Loucy (cell line): ENCODE measurements at regions not wholly inside any gene's neighbourhood (a gene's known extent, or its start where the extent isn't known, plus 50 kb on each side); places are given as distances from the start of the nearest gene placed in this dataset.

Experiments used
- H2AFZ ChIP-seq: fragments of 200-600 bp; sonication (generic); 2 replicates; pipeline ENCODE4 v1.6.0; 2016; ENCODE audit warnings: antibody characterized with exemption, mild to moderate bottlenecking, low read length, moderate library complexity
- H3F3A ChIP-seq: fragments of 200-600 bp; 2 replicates; pipeline ENCODE4 v1.6.0; 2016; ENCODE audit warnings: antibody characterized with exemption, low read depth, mild to moderate bottlenecking
- H3K27me3 ChIP-seq: fragments of 200-600 bp; sonication (generic); 2 replicates; pipeline ENCODE4 v1.6.1; 2014; ENCODE audit warnings: low read length, mild to moderate bottlenecking; ENCODE audit not compliant: insufficient read depth, poor library complexity, severe bottlenecking
- H3K36me3 ChIP-seq: fragments of 200-600 bp; sonication (generic); 2 replicates; pipeline ENCODE4 v1.6.1; 2016; ENCODE audit warnings: low read length; ENCODE audit not compliant: insufficient read depth
- H3K4me1 ChIP-seq: fragments of 200-600 bp; sonication (generic); 2 replicates; pipeline ENCODE4 v1.5.1; 2014; ENCODE audit warnings: low read length, mild to moderate bottlenecking; ENCODE audit not compliant: insufficient read depth, poor library complexity, severe bottlenecking
- H3K4me2 ChIP-seq: fragments of 200-600 bp; sonication (generic); 2 replicates; pipeline ENCODE4 v1.6.0; 2014; ENCODE audit warnings: antibody characterized with exemption, low read length, low read depth, mild to moderate bottlenecking; ENCODE audit not compliant: poor library complexity, severe bottlenecking
- H3K4me3 ChIP-seq: fragments of 200-600 bp; sonication (generic); 2 replicates; pipeline ENCODE4 v1.5.1; 2014; ENCODE audit warnings: low read length, mild to moderate bottlenecking, mixed read lengths; ENCODE audit not compliant: poor library complexity, severe bottlenecking
- H3K79me2 ChIP-seq: fragments of 200-600 bp; sonication (generic); 2 replicates; pipeline ENCODE4 v1.6.1; 2014; ENCODE audit warnings: low read length; ENCODE audit not compliant: insufficient read depth
- H3K9ac ChIP-seq: fragments of 200-600 bp; sonication (generic); 2 replicates; pipeline ENCODE4 v1.6.0; 2014; ENCODE audit warnings: mild to moderate bottlenecking, low read depth, low read length, moderate library complexity; ENCODE audit not compliant: poor library complexity, severe bottlenecking
- H3K9me2 ChIP-seq: fragments of 200-600 bp; sonication (generic); replicated peaks from 2 replicates; pipeline ENCODE4 v1.6.1; 2016; ENCODE audit warnings: low read depth, low read length, mixed read lengths
- H3K9me3 ChIP-seq: fragments of 200-600 bp; sonication (generic); 2 replicates; pipeline ENCODE4 v1.6.1; 2014; ENCODE audit warnings: mild to moderate bottlenecking, antibody characterized with exemption, low read length, low read depth; ENCODE audit not compliant: insufficient read depth
- H4K20me1 ChIP-seq: fragments of 200-600 bp; sonication (generic); 2 replicates; pipeline ENCODE4 v1.6.0; 2014; ENCODE audit warnings: antibody characterized with exemption, low read length, mild to moderate bottlenecking; ENCODE audit not compliant: insufficient read depth, poor library complexity, severe bottlenecking
- CTCF ChIP-seq: fragments of 200-600 bp; sonication (generic); conservative IDR thresholded peaks from 2 replicates; pipeline ENCODE4 v1.5.1; 2014; ENCODE audit warnings: mild to moderate bottlenecking, antibody characterized with exemption, low read length
- EZH2phosphoT487 ChIP-seq: fragments of 200-600 bp; IDR thresholded peaks from 2 replicates; pipeline ENCODE4 v1.6.1; 2018; ENCODE audit warnings: antibody characterized with exemption, mild to moderate bottlenecking, moderate library complexity, borderline replicate concordance

- H3K79me2 ChIP-seq, result no peaks in the 10 kb centered on the region
- H3K36me3 ChIP-seq, result no peaks in the 10 kb centered on the region
- H3K4me3 ChIP-seq, result no peak overlapping the region
- H3K4me2 ChIP-seq, result no peak overlapping the region
- no peak overlapping the region for H3K9ac ChIP-seq
- no peak for TF ChIP-seq CTCF
- TF ChIP-seq EZH2phosphoT487, result no peak
- H3K27me3 ChIP-seq, result no peaks in the 10 kb centered on the region
- H3F3A ChIP-seq, result no peaks in the 10 kb centered on the region
- H2AFZ ChIP-seq, result no peak overlapping the region
- no peaks in the 10 kb centered on the region for H3K4me1 ChIP-seq
- H3K9me2 ChIP-seq, result no peaks in the 10 kb centered on the region
- H3K9me3 ChIP-seq, result no peaks in the 10 kb centered on the region
- no peaks in the 10 kb centered on the region for H4K20me1 ChIP-seq
Measured at GRCh38 chr6:112571488-112572270, 224.5 kb downstream of the RFPL4B start.

- Histone ChIP-seq H2AFZ (no peak overlapping the region), H3K4me2 (no peak overlapping the region), H3K36me3 (no peaks in the 10 kb centered on the region), H3K4me1 (no peaks in the 10 kb centered on the region), H4K20me1 (no peaks in the 10 kb centered on the region), H3K79me2 (no peaks in the 10 kb centered on the region), H3K4me3 (no peak overlapping the region), H3F3A (no peaks in the 10 kb centered on the region), H3K9me3 (no peaks in the 10 kb centered on the region), H3K9ac (no peak overlapping the region), H3K27me3 (no peaks in the 10 kb centered on the region), H3K9me2 (no peaks in the 10 kb centered on the region)
- TF ChIP-seq CTCF (no peak), EZH2phosphoT487 (no peak)
Measured at GRCh38 chr6:112574190-112574589, 227.1 kb downstream of the RFPL4B start.

GRCh38 chr6:112575309-112575834 lies 228.2 kb downstream of the RFPL4B start:
- Histone ChIP-seq H3K79me2 (no peaks in the 10 kb centered on the region), H3K4me1 (no peaks in the 10 kb centered on the region), H3K36me3 (no peaks in the 10 kb centered on the region), H4K20me1 (no peaks in the 10 kb centered on the region), H3K9me3 (no peaks in the 10 kb centered on the region), H3K9ac (no peak overlapping the region), H3K4me3 (no peak overlapping the region), H3K4me2 (no peak overlapping the region), H3K9me2 (no peaks in the 10 kb centered on the region), H2AFZ (no peak overlapping the region), H3K27me3 (no peaks in the 10 kb centered on the region), H3F3A (no peaks in the 10 kb centered on the region)
- TF ChIP-seq EZH2phosphoT487, result no peak
- TF ChIP-seq CTCF, result no peak
